SJSA1 (cell line): ENCODE measurements at regions not wholly inside any gene's neighbourhood (a gene's known extent, or its start where the extent isn't known, plus 50 kb on each side); places are given as distances from the start of the nearest gene placed in this dataset.

Experiments used
- DNase-seq, 2 experiments: peaks; one replicate each; pipeline ENCODE4 v3.0.0-alpha.2; 2015 to 2020; ENCODE audit warnings: low spot score in 2 of 2, low read depth in 1 of 2
- H3K27ac ChIP-seq: fragments of 250-450 bp; sonication (Bioruptor Pico); 2 replicates; pipeline ENCODE4 v1.5.1; 2020; ENCODE audit warnings: mild to moderate bottlenecking, moderate library complexity
- H3K27me3 ChIP-seq: fragments of 250-450 bp; sonication (Bioruptor Pico); replicated peaks from 2 replicates; pipeline ENCODE4 v1.5.1; 2020; ENCODE audit warnings: mild to moderate bottlenecking, moderate library complexity
- H3K36me3 ChIP-seq: fragments of 250-450 bp; sonication (Bioruptor Pico); 2 replicates; pipeline ENCODE4 v1.5.1; 2020; ENCODE audit warnings: mild to moderate bottlenecking
- H3K4me1 ChIP-seq: fragments of 250-450 bp; sonication (Bioruptor Pico); replicated peaks from 2 replicates; pipeline ENCODE4 v1.6.1; 2021; ENCODE audit warnings: mild to moderate bottlenecking
- H3K4me3 ChIP-seq: fragments of 250-450 bp; sonication (Bioruptor Pico); 2 replicates; pipeline ENCODE4 v1.5.1; 2020; ENCODE audit warnings: mild to moderate bottlenecking
- H3K9me3 ChIP-seq: fragments of 250-450 bp; sonication (Bioruptor Pico); replicated peaks from 2 replicates; pipeline ENCODE4 v1.5.1; 2020; ENCODE audit warnings: mild to moderate bottlenecking

GRCh38 chr6:120620900-120621299 lies 713.4 kb downstream of the TBC1D32 start:
- no peaks in the 10 kb centered on the region; the same call in 1 of the 2 replicates for H3K9me3 ChIP-seq
- no peaks in the 10 kb centered on the region for H3K27me3 ChIP-seq
- H3K27ac ChIP-seq = no peak overlapping the region
- H3K36me3 ChIP-seq = no peaks in the 10 kb centered on the region
- DNase-seq = no peak
- H3K4me3 ChIP-seq = no peak overlapping the region
- no peaks in the 10 kb centered on the region for H3K4me1 ChIP-seq

GRCh38 chr6:120615238-120615637 lies 719.0 kb downstream of the TBC1D32 start:
- no peaks in the 10 kb centered on the region for H3K4me1 ChIP-seq
- H3K4me3 ChIP-seq = no peak overlapping the region
- no peak for DNase-seq
- no peaks in the 10 kb centered on the region; the same call in 1 of the 2 replicates for H3K27me3 ChIP-seq
- H3K36me3 ChIP-seq = no peaks in the 10 kb centered on the region
- H3K9me3 ChIP-seq = no peaks in the 10 kb centered on the region; the same call in 1 of the 2 replicates
- H3K27ac ChIP-seq = no peak overlapping the region

GRCh38 chr6:120614723-120615122 lies 719.6 kb downstream of the TBC1D32 start:
- Histone ChIP-seq H3K4me3 (no peak overlapping the region), H3K27me3 (no peaks in the 10 kb centered on the region; the same call in 1 of the 2 replicates), H3K4me1 (no peaks in the 10 kb centered on the region), H3K9me3 (no peaks in the 10 kb centered on the region; the same call in 1 of the 2 replicates), H3K27ac (no peak overlapping the region), H3K36me3 (no peaks in the 10 kb centered on the region)
- DNase-seq = no peak

GRCh38 chr6:120608826-120609225 lies 725.5 kb downstream of the TBC1D32 start:
- no peak overlapping the region for H3K4me3 ChIP-seq
- H3K27ac ChIP-seq = no peak overlapping the region
- no peaks in the 10 kb centered on the region; the same call in 1 of the 2 replicates for H3K9me3 ChIP-seq
- H3K27me3 ChIP-seq = no peaks in the 10 kb centered on the region
- H3K36me3 ChIP-seq = no peaks in the 10 kb centered on the region
- no peak for DNase-seq
- H3K4me1 ChIP-seq = no peaks in the 10 kb centered on the region

GRCh38 chr6:120606743-120607142 lies 727.5 kb downstream of the TBC1D32 start:
- Histone ChIP-seq H3K4me3 (no peak overlapping the region), H3K27ac (no peak overlapping the region), H3K9me3 (no peaks in the 10 kb centered on the region; the same call in 1 of the 2 replicates), H3K27me3 (no peaks in the 10 kb centered on the region), H3K36me3 (no peaks in the 10 kb centered on the region), H3K4me1 (no peaks in the 10 kb centered on the region)
- DNase-seq = no peak

- DNase-seq = no peak
- H3K27ac ChIP-seq = no peak overlapping the region
- no peaks in the 10 kb centered on the region; the same call in 1 of the 2 replicates for H3K9me3 ChIP-seq
- no peaks in the 10 kb centered on the region for H3K27me3 ChIP-seq
- H3K36me3 ChIP-seq = no peaks in the 10 kb centered on the region
- no peaks in the 10 kb centered on the region for H3K4me1 ChIP-seq
- no peak overlapping the region for H3K4me3 ChIP-seq
These were observed 729.8 kb downstream of the TBC1D32 start for GRCh38 chr6:120604510-120604909.

GRCh38 chr6:120590611-120591010 lies 743.7 kb downstream of the TBC1D32 start:
- Histone ChIP-seq H3K36me3 (no peaks in the 10 kb centered on the region), H3K4me3 (no peak overlapping the region), H3K9me3 (peaks cover 2% of the 10 kb centered on the region; the same call in 1 of the 2 replicates), H3K27ac (no peak overlapping the region), H3K4me1 (no peaks in the 10 kb centered on the region), H3K27me3 (no peaks in the 10 kb centered on the region)
- DNase-seq = no peak

- Histone ChIP-seq H3K4me1 (no peaks in the 10 kb centered on the region), H3K9me3 (peaks cover 5% of the 10 kb centered on the region), H3K27ac (no peak overlapping the region), H3K27me3 (no peaks in the 10 kb centered on the region), H3K36me3 (no peaks in the 10 kb centered on the region), H3K4me3 (no peak overlapping the region)
- no peak for DNase-seq
These were observed 745.9 kb downstream of the TBC1D32 start for GRCh38 chr6:120588424-120588823.

GRCh38 chr6:120587381-120587780 lies 746.9 kb downstream of the TBC1D32 start:
- Histone ChIP-seq H3K4me3 (no peak overlapping the region), H3K27me3 (no peaks in the 10 kb centered on the region), H3K36me3 (no peaks in the 10 kb centered on the region), H3K9me3 (peaks cover 5% of the 10 kb centered on the region), H3K4me1 (no peaks in the 10 kb centered on the region), H3K27ac (no peak overlapping the region)
- DNase-seq = no peak

- Histone ChIP-seq H3K27ac (no peak overlapping the region), H3K4me1 (no peaks in the 10 kb centered on the region), H3K4me3 (no peak overlapping the region), H3K9me3 (peaks cover 5% of the 10 kb centered on the region), H3K27me3 (no peaks in the 10 kb centered on the region), H3K36me3 (no peaks in the 10 kb centered on the region)
- DNase-seq = no peak
These were observed 750.0 kb downstream of the TBC1D32 start for GRCh38 chr6:120584111-120584760.

GRCh38 chr6:120576061-120576460 lies 758.2 kb downstream of the TBC1D32 start:
- no peak overlapping the region for H3K4me3 ChIP-seq
- no peak overlapping the region for H3K27ac ChIP-seq
- H3K4me1 ChIP-seq = no peaks in the 10 kb centered on the region
- DNase-seq = no peak
- H3K36me3 ChIP-seq = no peaks in the 10 kb centered on the region
- H3K27me3 ChIP-seq = no peaks in the 10 kb centered on the region
- peaks cover 2% of the 10 kb centered on the region; the same call in 1 of the 2 replicates for H3K9me3 ChIP-seq

- Histone ChIP-seq H3K27me3 (no peaks in the 10 kb centered on the region), H3K4me1 (no peaks in the 10 kb centered on the region), H3K9me3 (peaks cover 5% of the 10 kb centered on the region), H3K4me3 (no peak overlapping the region), H3K36me3 (no peaks in the 10 kb centered on the region), H3K27ac (no peak overlapping the region)
- DNase-seq = no peak
These were observed 764.6 kb downstream of the TBC1D32 start for GRCh38 chr6:120569714-120570113.

GRCh38 chr6:120564779-120565178 lies 769.5 kb downstream of the TBC1D32 start:
- Histone ChIP-seq H3K4me3 (no peak overlapping the region), H3K27me3 (no peaks in the 10 kb centered on the region), H3K27ac (no peak overlapping the region), H3K9me3 (peaks cover 6% of the 10 kb centered on the region; the same call in 1 of the 2 replicates), H3K4me1 (no peaks in the 10 kb centered on the region), H3K36me3 (no peaks in the 10 kb centered on the region)
- no peak for DNase-seq

- Histone ChIP-seq H3K36me3 (no peaks in the 10 kb centered on the region), H3K4me3 (no peak overlapping the region), H3K27ac (no peak overlapping the region), H3K4me1 (no peaks in the 10 kb centered on the region), H3K27me3 (no peaks in the 10 kb centered on the region), H3K9me3 (peaks cover 3% of the 10 kb centered on the region; the same call in 1 of the 2 replicates)
- no peak for DNase-seq
These were observed 776.0 kb downstream of the TBC1D32 start for GRCh38 chr6:120558294-120558693.

GRCh38 chr6:120557554-120557953 lies 776.7 kb downstream of the TBC1D32 start:
- no peak for DNase-seq
- no peaks in the 10 kb centered on the region for H3K4me1 ChIP-seq

More at GRCh38 chr6:120557554-120557953, 776.7 kb downstream of the TBC1D32 start:
- H3K36me3 ChIP-seq = no peaks in the 10 kb centered on the region
- no peaks in the 10 kb centered on the region for H3K27me3 ChIP-seq
- H3K27ac ChIP-seq = no peak overlapping the region
- no peak overlapping the region for H3K4me3 ChIP-seq
- H3K9me3 ChIP-seq = peaks cover 3% of the 10 kb centered on the region; the same call in 1 of the 2 replicates
